Gastrocnemius medialis (tissue), 4 donors: ENCODE measurements at regions not wholly inside any gene's neighbourhood (a gene's known extent, or its start where the extent isn't known, plus 50 kb on each side); places are given as distances from the start of the nearest gene placed in this dataset.

Experiments
- CTCF ChIP-seq, 5 experiments: fragments of 450-650 bp in 3 of 5; fragments of 200-600 bp in 2 of 5; sonication (generic) in 2 of 5; IDR thresholded peaks in 4 of 5; conservative IDR thresholded peaks in 1 of 5; 1 replicate in 4 of 5; 2 replicates in 1 of 5; pipeline ENCODE4 v1.5.1; 2016 to 2019; ENCODE audit warnings: antibody characterized with exemption in 5 of 5, mild to moderate bottlenecking in 3 of 5, moderate library complexity in 3 of 5
- POLR2A ChIP-seq, 2 donors: fragments of 450-650 bp; IDR thresholded peaks; one replicate each; pipeline ENCODE4 v1.6.1; 2017; ENCODE audit warnings: antibody characterized with exemption in 2 of 2, mild to moderate bottlenecking in 2 of 2, moderate library complexity in 2 of 2

- TF ChIP-seq CTCF (IDR thresholded peaks at IDR 0.05 in 4 of 5, conservative IDR thresholded peaks at IDR 0.05 in 1 of 5): no peak
- no peak for TF ChIP-seq POLR2A (IDR thresholded peaks at IDR 0.05)
These were observed 330.1 kb downstream of the DLEU7 start for GRCh38 chr13:50513300-50513877.
